GM12878 (cell line): ENCODE measurements at regions not wholly inside any gene's neighbourhood (a gene's known extent, or its start where the extent isn't known, plus 50 kb on each side); places are given as distances from the start of the nearest gene placed in this dataset.

ENCODE experiments used
- ATAC-seq: fragments of 200-7000 bp; cut with Tn5 transposase; 3 replicates; pipeline ENCODE4 v1.9.1; 2020; ENCODE audit warnings: mild to moderate bottlenecking, moderate library complexity
- BruUV-seq: library from RNA; stranded (reverse); fragments of 400-500 nt; replicated peaks from 2 replicates; lab custom pipeline; 2021; lab: Mats Ljungman, UMichigan
- CTCF ChIA-PET: fragments of 300-600 bp; sonication (Branson Sonifier 250); formaldehyde crosslinking; extraction: SDS; loops from one replicate; lab custom pipeline; 2021; ENCODE audit warnings: inconsistent platforms; lab: Yijun Ruan, JAX
- POLR2A ChIA-PET: fragments of 350-600 bp; formaldehyde crosslinking; extraction: SDS; loops from one replicate; lab custom pipeline; 2021; ENCODE audit warnings: inconsistent platforms; lab: Charles Lee
- RAD21 ChIA-PET: fragments of 300-600 bp; sonication (Branson Sonifier 250); formaldehyde crosslinking; loops from one replicate; lab custom pipeline; 2023; ENCODE audit warnings: antibody characterized with exemption; ENCODE audit not compliant: unreplicated experiment; lab: Charles Lee
- SMC1A ChIA-PET: fragments of 300-600 bp; sonication (Branson Sonifier 250); formaldehyde crosslinking; loops from one replicate; lab custom pipeline; 2023; ENCODE audit not compliant: unreplicated experiment, uncharacterized antibody; lab: Charles Lee
- DNase-seq: peaks from one replicate; pipeline ENCODE4 v3.0.0-alpha.2; 2011; ENCODE audit warnings: low read depth, low spot score
- FAIRE-seq: peaks from 3 replicates; lab custom pipeline; 2011; peaks lifted over from hg19 to GRCh38; lab: Jason Lieb, UNC
- H2AFZ ChIP-seq: 2 replicates; pipeline ENCODE4 v1.6.0; 2011; ENCODE audit warnings: low read depth, low read length, control low read depth; ENCODE audit not compliant: control insufficient read depth
- H3K27ac ChIP-seq: 2 replicates; pipeline ENCODE4 v1.5.1; 2011; ENCODE audit warnings: control low read depth; ENCODE audit not compliant: control insufficient read depth, insufficient read depth
- H3K27me3 ChIP-seq, 2 experiments: replicated peaks in 1 of 2; 2 replicates each; pipeline versions ENCODE4 v1.6.0 to v1.6.1; 2011; ENCODE audit warnings: low read length in 1 of 2; ENCODE audit not compliant: control insufficient read depth in 2 of 2, insufficient read depth in 2 of 2
- H3K36me3 ChIP-seq, 2 experiments: 2 replicates each; pipeline ENCODE4 v1.5.1; 2011; ENCODE audit warnings: low read length in 1 of 2; ENCODE audit not compliant: control insufficient read depth in 2 of 2, insufficient read depth in 2 of 2
- H3K4me1 ChIP-seq: 2 replicates; pipeline ENCODE4 v1.6.1; 2011; ENCODE audit warnings: mild to moderate bottlenecking, low read length, moderate library complexity, mixed read lengths; ENCODE audit not compliant: control insufficient read depth, insufficient read depth
- H3K4me2 ChIP-seq: 2 replicates; pipeline ENCODE4 v1.6.0; 2011; ENCODE audit warnings: control low read depth; ENCODE audit not compliant: control insufficient read depth, insufficient read depth
- H3K4me3 ChIP-seq: fragments of 200-600 bp; sonication (generic); 2 replicates; pipeline ENCODE4 v1.5.1; 2016
- H3K79me2 ChIP-seq: 2 replicates; pipeline ENCODE4 v1.6.0; 2011; ENCODE audit warnings: low read length; ENCODE audit not compliant: control insufficient read depth, insufficient read depth
- H3K9ac ChIP-seq: 2 replicates; pipeline ENCODE4 v1.8.0; 2011; ENCODE audit warnings: low read length, control low read depth, mixed read lengths; ENCODE audit not compliant: control insufficient read depth, insufficient read depth
- H3K9me3 ChIP-seq: replicated peaks from 3 replicates; pipeline ENCODE4 v1.5.1; 2011; ENCODE audit warnings: mild to moderate bottlenecking, low read length; ENCODE audit not compliant: control insufficient read depth, insufficient read depth
- H4K20me1 ChIP-seq: 2 replicates; pipeline ENCODE4 v1.6.0; 2011; ENCODE audit not compliant: control insufficient read depth, insufficient read depth
- CEBPB ChIP-seq, 2 experiments: fragments of 150-350 bp in 1 of 2; IDR thresholded peaks; 2 replicates each; pipeline ENCODE4 v1.6.1; 2012 to 2014; ENCODE audit warnings: low read depth in 2 of 2, low read length in 2 of 2, borderline replicate concordance in 1 of 2, inconsistent platforms in 1 of 2
- EGR1 ChIP-seq, 2 experiments: IDR thresholded peaks; 1 replicate in 1 of 2; 2 replicates in 1 of 2; pipeline ENCODE4 v1.6.1; 2011 to 2012; ENCODE audit warnings: low read depth in 2 of 2, low read length in 2 of 2, borderline replicate concordance in 1 of 2, mild to moderate bottlenecking in 1 of 2, moderate library complexity in 1 of 2
- FOXK2 ChIP-seq: fragments of 450-650 bp; IDR thresholded peaks from 2 replicates; pipeline ENCODE4 v1.6.1; 2017; ENCODE audit warnings: mild to moderate bottlenecking, moderate library complexity
- JUNB ChIP-seq: IDR thresholded peaks from 2 replicates; pipeline ENCODE4 v1.6.1; 2016; ENCODE audit warnings: antibody characterized with exemption, mild to moderate bottlenecking
- MEF2B ChIP-seq: fragments of 450-650 bp; IDR thresholded peaks from 2 replicates; pipeline ENCODE4 v1.6.1; 2018; ENCODE audit warnings: mild to moderate bottlenecking, moderate library complexity; ENCODE audit not compliant: partially characterized antibody, poor library complexity, severe bottlenecking
- MYB ChIP-seq: fragments of 150-350 bp; IDR thresholded peaks from 2 replicates; pipeline ENCODE4 v1.6.1; 2014; ENCODE audit warnings: mild to moderate bottlenecking, low read depth, low read length, borderline replicate concordance
- NFIC ChIP-seq: IDR thresholded peaks from 2 replicates; pipeline ENCODE4 v1.6.1; 2012; ENCODE audit warnings: low read depth, mild to moderate bottlenecking, inconsistent platforms, low read length, moderate library complexity
- NFYA ChIP-seq: IDR thresholded peaks from 2 replicates; pipeline ENCODE4 v1.6.1; 2011; ENCODE audit warnings: low read depth, mild to moderate bottlenecking, low read length, improper control_type of control experiment, borderline replicate concordance
- PAX8 ChIP-seq: fragments of 450-650 bp; IDR thresholded peaks from 2 replicates; pipeline ENCODE4 v1.6.1; 2017; ENCODE audit warnings: mild to moderate bottlenecking, moderate library complexity
- RCOR1 ChIP-seq: conservative IDR thresholded peaks from 2 replicates; pipeline ENCODE4 v1.6.1; 2012; ENCODE audit warnings: low read depth, low read length, improper control_type of control experiment
- SUZ12 ChIP-seq: fragments of 200-600 bp; sonication (generic); IDR thresholded peaks from one replicate; pipeline ENCODE4 v1.6.1; 2018; ENCODE audit warnings: antibody characterized with exemption, mild to moderate bottlenecking; ENCODE audit not compliant: unreplicated experiment
- TCF12 ChIP-seq: IDR thresholded peaks from 2 replicates; pipeline ENCODE4 v1.6.1; 2011; ENCODE audit warnings: low read depth, mild to moderate bottlenecking, low read length
- WRNIP1 ChIP-seq: IDR thresholded peaks from 2 replicates; pipeline ENCODE4 v1.6.1; 2011; ENCODE audit warnings: low read depth, low read length, improper control_type of control experiment, borderline replicate concordance
- ZNF217 ChIP-seq: fragments of 450-650 bp; IDR thresholded peaks from 2 replicates; pipeline ENCODE4 v1.6.1; 2017; ENCODE audit warnings: antibody characterized with exemption, mild to moderate bottlenecking
- WGBS: methylation state at CpG from one replicate; pipeline ENCODE4 v1.1.6; 2016; ENCODE audit warnings: low lambda C conversion rate; ENCODE audit not compliant: insufficient replicate concordance, insufficient coverage; ENCODE audit errors: missing lambda C conversion rate; 5-methylcytosine and 5-hydroxymethylcytosine counted together
- in situ Hi-C: fragments of 300-500 bp; cut with MboI; formaldehyde crosslinking; loops from 9 replicates; pipeline ENCODE4 v1.14.3; 2018; ENCODE audit warnings: mixed read lengths
- intact Hi-C: fragments of 100-400 bp; cut with micrococcal nuclease; formaldehyde crosslinking; loops from one replicate; pipeline ENCODE4 v1.14.2; 2022; ENCODE audit not compliant: unreplicated experiment
- TF ChIP-seq, protein P1 (sequence below): fragments of 450-650 bp; IDR thresholded peaks from 2 replicates; pipeline ENCODE4 v1.6.1; 2017; ENCODE audit warnings: borderline replicate concordance
- TF ChIP-seq, protein P2 (sequence below): fragments of 450-650 bp; IDR thresholded peaks from 2 replicates; pipeline ENCODE4 v1.6.1; 2016; ENCODE audit warnings: mild to moderate bottlenecking
- TF ChIP-seq, protein P3 (sequence below): fragments of 450-650 bp; conservative IDR thresholded peaks from 2 replicates; pipeline ENCODE4 v1.6.1; 2017; ENCODE audit warnings: mild to moderate bottlenecking, moderate library complexity
- TF ChIP-seq, protein P4 (sequence below): fragments of 150-350 bp; IDR thresholded peaks from 2 replicates; pipeline ENCODE4 v1.6.1; 2016; ENCODE audit warnings: low read depth, low read length

DNA sequence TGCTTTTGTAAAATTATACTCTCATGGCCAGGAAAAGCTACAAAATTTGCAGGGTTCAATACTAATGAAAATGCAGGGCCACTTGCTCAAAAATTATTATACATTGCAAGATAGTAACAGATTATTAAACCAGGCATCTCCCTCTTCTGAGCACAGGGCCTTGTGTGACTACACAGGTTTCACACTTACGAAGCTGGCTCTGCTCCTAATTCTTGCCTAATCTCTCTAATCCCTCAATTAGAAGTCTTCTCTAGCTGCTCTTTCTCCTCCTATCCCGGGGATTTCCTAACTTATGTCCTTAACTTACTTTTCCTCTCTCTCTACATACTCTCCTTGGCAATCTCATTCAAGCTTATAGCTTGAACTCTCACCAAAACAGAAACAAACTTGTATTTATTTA lies 168.3 kb downstream of the AREG start:
- Histone ChIP-seq H4K20me1 (no peaks in the 10 kb centered on the region), H3K9me3 (no peaks in the 10 kb centered on the region), H3K9ac (no peak overlapping the region), H2AFZ (no peak overlapping the region), H3K79me2 (no peaks in the 10 kb centered on the region), H3K27ac (no peak overlapping the region), H3K4me3 (no peak overlapping the region), H3K4me1 (no peaks in the 10 kb centered on the region), H3K4me2 (no peak overlapping the region), H3K27me3 (peaks cover 0 to 1% of the 10 kb centered on the region in 2 experiments; a peak in 1 of 4 replicates), H3K36me3 (no peaks in the 10 kb centered on the region)
- intact Hi-C loops (no loop called here), in situ Hi-C loops (no loop called here)
- ChIA-PET CTCF (interaction anchor here (2.2 kb wide), 1 partner anchor 10 kb away, joined by 15 read pairs; no protein-coding TSS in a partner anchor), RAD21 (no interaction called here), SMC1A (interaction anchor here (0.7 to 0.8 kb wide), 2 partner anchors 11 to 13 kb away, joined by 3 read pairs; no protein-coding TSS in a partner anchor), POLR2A (no interaction called here)
- FAIRE-seq (no peak), ATAC-seq (no peak), DNase-seq (no peak)
- BruUV-seq: no TSS peak
- WGBS: 0% methylated on average over 2 of the region's 2 CpGs
- TF ChIP-seq, protein P1, sequence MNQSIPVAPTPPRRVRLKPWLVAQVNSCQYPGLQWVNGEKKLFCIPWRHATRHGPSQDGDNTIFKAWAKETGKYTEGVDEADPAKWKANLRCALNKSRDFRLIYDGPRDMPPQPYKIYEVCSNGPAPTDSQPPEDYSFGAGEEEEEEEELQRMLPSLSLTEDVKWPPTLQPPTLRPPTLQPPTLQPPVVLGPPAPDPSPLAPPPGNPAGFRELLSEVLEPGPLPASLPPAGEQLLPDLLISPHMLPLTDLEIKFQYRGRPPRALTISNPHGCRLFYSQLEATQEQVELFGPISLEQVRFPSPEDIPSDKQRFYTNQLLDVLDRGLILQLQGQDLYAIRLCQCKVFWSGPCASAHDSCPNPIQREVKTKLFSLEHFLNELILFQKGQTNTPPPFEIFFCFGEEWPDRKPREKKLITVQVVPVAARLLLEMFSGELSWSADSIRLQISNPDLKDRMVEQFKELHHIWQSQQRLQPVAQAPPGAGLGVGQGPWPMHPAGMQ: no peak
- no peak for TF ChIP-seq CEBPB (IDR thresholded peaks at IDR 0.05; ENCODE audit: borderline replicate concordance in 1 of 2, low read depth in 2 of 2, low read length in 2 of 2)
- TF ChIP-seq MEF2B: no peak
- no peak for TF ChIP-seq SUZ12
- TF ChIP-seq ZNF217: no peak
- no peak for TF ChIP-seq FOXK2
- no peak for TF ChIP-seq NFIC
- TF ChIP-seq EGR1 (IDR thresholded peaks at IDR 0.05; ENCODE audit: borderline replicate concordance in 1 of 2, low read depth in 2 of 2, low read length in 2 of 2): no peak
- TF ChIP-seq RCOR1: no peak
- TF ChIP-seq TCF12: no peak
- TF ChIP-seq JUNB: no peak
- TF ChIP-seq, protein P2, sequence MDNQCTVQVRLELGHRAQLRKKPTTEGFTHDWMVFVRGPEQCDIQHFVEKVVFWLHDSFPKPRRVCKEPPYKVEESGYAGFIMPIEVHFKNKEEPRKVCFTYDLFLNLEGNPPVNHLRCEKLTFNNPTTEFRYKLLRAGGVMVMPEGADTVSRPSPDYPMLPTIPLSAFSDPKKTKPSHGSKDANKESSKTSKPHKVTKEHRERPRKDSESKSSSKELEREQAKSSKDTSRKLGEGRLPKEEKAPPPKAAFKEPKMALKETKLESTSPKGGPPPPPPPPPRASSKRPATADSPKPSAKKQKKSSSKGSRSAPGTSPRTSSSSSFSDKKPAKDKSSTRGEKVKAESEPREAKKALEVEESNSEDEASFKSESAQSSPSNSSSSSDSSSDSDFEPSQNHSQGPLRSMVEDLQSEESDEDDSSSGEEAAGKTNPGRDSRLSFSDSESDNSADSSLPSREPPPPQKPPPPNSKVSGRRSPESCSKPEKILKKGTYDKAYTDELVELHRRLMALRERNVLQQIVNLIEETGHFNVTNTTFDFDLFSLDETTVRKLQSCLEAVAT: no peak
- TF ChIP-seq, protein P3, sequence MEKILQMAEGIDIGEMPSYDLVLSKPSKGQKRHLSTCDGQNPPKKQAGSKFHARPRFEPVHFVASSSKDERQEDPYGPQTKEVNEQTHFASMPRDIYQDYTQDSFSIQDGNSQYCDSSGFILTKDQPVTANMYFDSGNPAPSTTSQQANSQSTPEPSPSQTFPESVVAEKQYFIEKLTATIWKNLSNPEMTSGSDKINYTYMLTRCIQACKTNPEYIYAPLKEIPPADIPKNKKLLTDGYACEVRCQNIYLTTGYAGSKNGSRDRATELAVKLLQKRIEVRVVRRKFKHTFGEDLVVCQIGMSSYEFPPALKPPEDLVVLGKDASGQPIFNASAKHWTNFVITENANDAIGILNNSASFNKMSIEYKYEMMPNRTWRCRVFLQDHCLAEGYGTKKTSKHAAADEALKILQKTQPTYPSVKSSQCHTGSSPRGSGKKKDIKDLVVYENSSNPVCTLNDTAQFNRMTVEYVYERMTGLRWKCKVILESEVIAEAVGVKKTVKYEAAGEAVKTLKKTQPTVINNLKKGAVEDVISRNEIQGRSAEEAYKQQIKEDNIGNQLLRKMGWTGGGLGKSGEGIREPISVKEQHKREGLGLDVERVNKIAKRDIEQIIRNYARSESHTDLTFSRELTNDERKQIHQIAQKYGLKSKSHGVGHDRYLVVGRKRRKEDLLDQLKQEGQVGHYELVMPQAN: no peak
- TF ChIP-seq, protein P4, sequence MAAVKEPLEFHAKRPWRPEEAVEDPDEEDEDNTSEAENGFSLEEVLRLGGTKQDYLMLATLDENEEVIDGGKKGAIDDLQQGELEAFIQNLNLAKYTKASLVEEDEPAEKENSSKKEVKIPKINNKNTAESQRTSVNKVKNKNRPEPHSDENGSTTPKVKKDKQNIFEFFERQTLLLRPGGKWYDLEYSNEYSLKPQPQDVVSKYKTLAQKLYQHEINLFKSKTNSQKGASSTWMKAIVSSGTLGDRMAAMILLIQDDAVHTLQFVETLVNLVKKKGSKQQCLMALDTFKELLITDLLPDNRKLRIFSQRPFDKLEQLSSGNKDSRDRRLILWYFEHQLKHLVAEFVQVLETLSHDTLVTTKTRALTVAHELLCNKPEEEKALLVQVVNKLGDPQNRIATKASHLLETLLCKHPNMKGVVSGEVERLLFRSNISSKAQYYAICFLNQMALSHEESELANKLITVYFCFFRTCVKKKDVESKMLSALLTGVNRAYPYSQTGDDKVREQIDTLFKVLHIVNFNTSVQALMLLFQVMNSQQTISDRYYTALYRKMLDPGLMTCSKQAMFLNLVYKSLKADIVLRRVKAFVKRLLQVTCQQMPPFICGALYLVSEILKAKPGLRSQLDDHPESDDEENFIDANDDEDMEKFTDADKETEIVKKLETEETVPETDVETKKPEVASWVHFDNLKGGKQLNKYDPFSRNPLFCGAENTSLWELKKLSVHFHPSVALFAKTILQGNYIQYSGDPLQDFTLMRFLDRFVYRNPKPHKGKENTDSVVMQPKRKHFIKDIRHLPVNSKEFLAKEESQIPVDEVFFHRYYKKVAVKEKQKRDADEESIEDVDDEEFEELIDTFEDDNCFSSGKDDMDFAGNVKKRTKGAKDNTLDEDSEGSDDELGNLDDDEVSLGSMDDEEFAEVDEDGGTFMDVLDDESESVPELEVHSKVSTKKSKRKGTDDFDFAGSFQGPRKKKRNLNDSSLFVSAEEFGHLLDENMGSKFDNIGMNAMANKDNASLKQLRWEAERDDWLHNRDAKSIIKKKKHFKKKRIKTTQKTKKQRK: no peak
- TF ChIP-seq PAX8: no peak
- no peak for TF ChIP-seq NFYA
- no peak for TF ChIP-seq WRNIP1
- TF ChIP-seq MYB: no peak
